ENCODE measurements at regions not wholly inside any gene's neighbourhood (a gene's known extent, or its start where the extent isn't known, plus 50 kb on each side); places are given as distances from the start of the nearest gene placed in this dataset.

DNA sequence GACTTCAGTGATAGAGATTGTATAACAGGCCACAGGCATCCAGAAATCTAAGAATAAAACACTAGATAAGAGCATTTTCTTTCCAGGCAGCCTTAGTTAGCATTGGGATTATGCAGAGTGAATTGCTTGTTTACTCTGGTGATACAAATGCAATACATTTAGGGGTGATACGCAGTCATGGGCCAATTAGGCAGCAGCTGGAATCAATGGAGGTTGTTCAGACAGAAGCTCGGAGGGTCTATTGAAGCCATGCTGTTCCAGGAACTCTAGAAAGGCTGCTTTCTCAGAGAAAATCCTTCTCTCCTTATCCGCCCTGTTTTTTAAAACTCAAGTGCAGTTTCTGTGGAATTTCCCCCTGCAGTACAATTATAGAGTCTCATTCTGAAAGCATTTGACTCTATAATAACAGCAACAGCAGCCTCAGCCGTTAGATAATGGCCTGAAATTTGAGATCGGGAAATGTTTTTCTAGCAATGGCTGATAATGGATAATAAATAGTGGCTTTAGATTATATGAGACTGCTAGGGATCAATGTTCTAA is 364.3 kb upstream of the HS3ST5 start:
- Histone ChIP-seq H3F3A (ENCODE audit: control insufficient read depth, insufficient read depth) (no peaks in the 10 kb centered on the region), H3K4me3 (ENCODE audit: low read length) (no peak overlapping the region), H3K27ac (ENCODE audit: low read depth, low read length) (no peak overlapping the region), H3K4me1 (ENCODE audit: control insufficient read depth, low read length) (peaks cover 18% of the 10 kb centered on the region), H3K79me2 (ENCODE audit: control insufficient read depth, low read length) (no peaks in the 10 kb centered on the region), H3K9me2 (replicated peaks; ENCODE audit: control insufficient read depth, low read length) (no peaks in the 10 kb centered on the region), H4K20me1 (ENCODE audit: control insufficient read depth, insufficient read depth, low read depth, low read length) (no peaks in the 10 kb centered on the region), H3K27me3 (ENCODE audit: control insufficient read depth, low read length) (no peaks in the 10 kb centered on the region), H3K36me3 (ENCODE audit: control insufficient read depth, low read length) (no peaks in the 10 kb centered on the region), H3K4me2 (ENCODE audit: low read length) (no peak overlapping the region), H3K9me3 (ENCODE audit: control insufficient read depth, insufficient read depth, low read length) (no peaks in the 10 kb centered on the region)
- TF ChIP-seq EZH2phosphoT487 (IDR thresholded peaks at IDR 0.05; ENCODE audit: borderline replicate concordance, low read length), result no peak
- TF ChIP-seq, protein P1, sequence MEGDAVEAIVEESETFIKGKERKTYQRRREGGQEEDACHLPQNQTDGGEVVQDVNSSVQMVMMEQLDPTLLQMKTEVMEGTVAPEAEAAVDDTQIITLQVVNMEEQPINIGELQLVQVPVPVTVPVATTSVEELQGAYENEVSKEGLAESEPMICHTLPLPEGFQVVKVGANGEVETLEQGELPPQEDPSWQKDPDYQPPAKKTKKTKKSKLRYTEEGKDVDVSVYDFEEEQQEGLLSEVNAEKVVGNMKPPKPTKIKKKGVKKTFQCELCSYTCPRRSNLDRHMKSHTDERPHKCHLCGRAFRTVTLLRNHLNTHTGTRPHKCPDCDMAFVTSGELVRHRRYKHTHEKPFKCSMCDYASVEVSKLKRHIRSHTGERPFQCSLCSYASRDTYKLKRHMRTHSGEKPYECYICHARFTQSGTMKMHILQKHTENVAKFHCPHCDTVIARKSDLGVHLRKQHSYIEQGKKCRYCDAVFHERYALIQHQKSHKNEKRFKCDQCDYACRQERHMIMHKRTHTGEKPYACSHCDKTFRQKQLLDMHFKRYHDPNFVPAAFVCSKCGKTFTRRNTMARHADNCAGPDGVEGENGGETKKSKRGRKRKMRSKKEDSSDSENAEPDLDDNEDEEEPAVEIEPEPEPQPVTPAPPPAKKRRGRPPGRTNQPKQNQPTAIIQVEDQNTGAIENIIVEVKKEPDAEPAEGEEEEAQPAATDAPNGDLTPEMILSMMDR (IDR thresholded peaks at IDR 0.05; ENCODE audit: low read depth, low read length, poor library complexity, severe bottlenecking), result no peak

DNA sequence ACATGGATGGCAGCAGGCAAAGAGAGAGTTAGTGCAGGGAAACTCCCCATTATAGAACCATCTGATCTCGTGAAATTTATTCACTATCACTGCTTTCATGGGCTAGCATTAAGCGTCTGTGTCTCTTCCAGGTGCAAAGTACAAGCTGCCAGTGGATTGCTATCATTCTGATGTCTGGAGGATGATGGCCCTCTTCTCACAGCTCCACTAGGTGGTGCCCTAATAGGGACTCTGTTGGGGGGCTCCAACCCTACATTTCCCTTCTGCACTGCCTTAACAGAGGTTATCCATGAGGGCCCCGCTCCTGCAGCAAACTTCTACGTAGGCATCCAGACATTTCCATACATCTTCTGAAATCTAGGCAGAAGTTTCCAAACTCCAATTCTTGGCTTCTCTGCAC is 347.8 kb upstream of the HS3ST5 start:
- H4K20me1 ChIP-seq (ENCODE audit: control insufficient read depth, insufficient read depth, low read depth, low read length), result no peaks in the 10 kb centered on the region
- H3F3A ChIP-seq (ENCODE audit: control insufficient read depth, insufficient read depth), result no peaks in the 10 kb centered on the region
- no peak overlapping the region for H3K4me2 ChIP-seq (ENCODE audit: low read length)
- TF ChIP-seq, protein P1 (IDR thresholded peaks at IDR 0.05; ENCODE audit: low read depth, low read length, poor library complexity, severe bottlenecking), result peak; percentile 46
- TF ChIP-seq EZH2phosphoT487 (IDR thresholded peaks at IDR 0.05; ENCODE audit: borderline replicate concordance, low read length), result no peak
- no peaks in the 10 kb centered on the region for H3K4me1 ChIP-seq (ENCODE audit: control insufficient read depth, low read length)
- no peak overlapping the region for H3K4me3 ChIP-seq (ENCODE audit: low read length)
- H3K9me3 ChIP-seq (ENCODE audit: control insufficient read depth, insufficient read depth, low read length), result no peaks in the 10 kb centered on the region
- no peak overlapping the region for H3K27ac ChIP-seq (ENCODE audit: low read depth, low read length)
- no peaks in the 10 kb centered on the region for H3K27me3 ChIP-seq (ENCODE audit: control insufficient read depth, low read length)
- no peaks in the 10 kb centered on the region for H3K79me2 ChIP-seq (ENCODE audit: control insufficient read depth, low read length)
- no peaks in the 10 kb centered on the region for H3K9me2 ChIP-seq (replicated peaks; ENCODE audit: control insufficient read depth, low read length)
- H3K36me3 ChIP-seq (ENCODE audit: control insufficient read depth, low read length), result no peaks in the 10 kb centered on the region

DNA sequence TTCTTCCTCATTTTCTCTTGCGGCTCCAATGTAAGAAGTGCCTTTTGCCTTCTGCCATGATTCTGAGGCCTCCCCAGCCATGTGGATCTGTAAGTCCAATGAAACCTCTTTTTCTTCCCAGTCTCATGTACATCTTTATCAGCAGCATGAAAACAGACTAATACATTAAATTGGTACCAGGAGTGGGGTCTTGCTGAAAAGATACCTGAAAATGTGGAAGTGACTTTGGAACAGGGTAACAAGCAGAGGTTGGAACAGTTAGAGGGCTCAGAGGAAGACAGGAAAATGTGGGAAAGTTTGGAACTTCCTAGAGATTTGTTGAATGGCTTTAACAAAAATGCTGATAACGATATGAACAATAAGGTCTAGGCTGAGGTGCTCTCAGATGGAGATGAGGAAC is 316.7 kb upstream of the HS3ST5 start:
- Histone ChIP-seq H4K20me1 (ENCODE audit: control insufficient read depth, insufficient read depth, low read depth, low read length) (no peaks in the 10 kb centered on the region), H3K27ac (ENCODE audit: low read depth, low read length) (no peak overlapping the region), H3K4me2 (ENCODE audit: low read length) (no peak overlapping the region), H3K9me2 (replicated peaks; ENCODE audit: control insufficient read depth, low read length) (no peaks in the 10 kb centered on the region), H3K4me1 (ENCODE audit: control insufficient read depth, low read length) (no peaks in the 10 kb centered on the region), H3K36me3 (ENCODE audit: control insufficient read depth, low read length) (no peaks in the 10 kb centered on the region), H3K79me2 (ENCODE audit: control insufficient read depth, low read length) (no peaks in the 10 kb centered on the region), H3K4me3 (ENCODE audit: low read length) (no peak overlapping the region), H3K9me3 (ENCODE audit: control insufficient read depth, insufficient read depth, low read length) (no peaks in the 10 kb centered on the region; the same call in 1 of the 2 replicates), H3K27me3 (ENCODE audit: control insufficient read depth, low read length) (no peaks in the 10 kb centered on the region), H3F3A (ENCODE audit: control insufficient read depth, insufficient read depth) (no peaks in the 10 kb centered on the region)
- TF ChIP-seq, protein P1 (IDR thresholded peaks at IDR 0.05; ENCODE audit: low read depth, low read length, poor library complexity, severe bottlenecking), result no peak
- no peak for TF ChIP-seq EZH2phosphoT487 (IDR thresholded peaks at IDR 0.05; ENCODE audit: borderline replicate concordance, low read length)
